Cardiac septum (tissue), 1 donor: ENCODE measurements at regions not wholly inside any gene's neighbourhood (a gene's known extent, or its start where the extent isn't known, plus 50 kb on each side); places are given as distances from the start of the nearest gene placed in this dataset.
"Not testable (repeated sequence)": the region's sequence is repeated elsewhere in the genome, so short reads cannot be mapped to it uniquely, and the experiment has no call there.

Source experiments
- DNase-seq: peaks from one replicate; pipeline ENCODE4 v3.0.0-alpha.2; 2020; ENCODE audit warnings: low spot score
- intact Hi-C: fragments of 100-400 bp; cut with DNase I; formaldehyde crosslinking; loops from one replicate; pipeline ENCODE4 v1.14.0; 2022
- donor health status: DM: no; HTN: no; CAD: no.

DNA sequence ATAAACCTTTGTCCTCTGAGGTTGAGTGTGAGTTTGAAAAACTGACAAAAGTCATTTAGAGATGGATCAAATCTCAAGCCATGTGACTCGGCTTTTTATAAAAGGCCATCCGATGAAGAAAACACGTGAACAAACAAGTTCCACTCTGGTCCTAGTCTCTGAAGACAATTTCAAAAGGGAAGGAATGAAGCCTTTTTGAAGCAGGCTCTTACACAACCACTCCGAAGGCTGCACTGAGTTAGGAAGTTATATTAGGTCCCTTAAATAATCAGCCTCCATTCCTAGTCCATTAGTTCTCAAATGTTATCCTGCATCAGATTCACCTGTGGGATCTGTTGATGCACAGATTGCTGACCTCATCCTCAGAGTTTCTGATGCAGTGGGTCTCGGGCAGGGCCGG lies 166.6 kb upstream of the HMHB1 start:
- no peak for DNase-seq
- intact Hi-C loops = loop anchor here (5.0 kb wide), 1 partner anchor 177 kb away; no protein-coding TSS in a partner anchor

DNA sequence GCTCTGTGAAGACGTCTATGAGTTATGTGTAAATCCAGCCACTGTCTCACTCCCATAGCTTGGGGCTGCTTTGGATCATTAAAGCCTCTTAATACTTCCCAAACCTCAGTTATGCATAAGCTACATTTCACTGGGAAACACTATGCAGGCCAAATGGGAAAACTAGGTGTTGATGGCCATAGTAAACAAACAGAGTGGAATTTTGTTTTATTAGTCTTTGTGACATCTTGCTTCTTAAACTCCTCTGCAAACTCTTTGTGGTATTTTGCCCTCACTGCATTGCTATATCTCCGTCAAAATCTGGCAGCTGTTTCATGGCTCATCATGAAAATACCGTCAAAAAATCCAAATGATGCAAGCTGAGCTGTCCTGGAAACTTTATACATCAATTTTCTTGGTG lies 167.2 kb upstream of the HMHB1 start:
- no peak for DNase-seq
- intact Hi-C loops = loop anchor here (5.0 kb wide), 1 partner anchor 178 kb away; no protein-coding TSS in a partner anchor

DNA sequence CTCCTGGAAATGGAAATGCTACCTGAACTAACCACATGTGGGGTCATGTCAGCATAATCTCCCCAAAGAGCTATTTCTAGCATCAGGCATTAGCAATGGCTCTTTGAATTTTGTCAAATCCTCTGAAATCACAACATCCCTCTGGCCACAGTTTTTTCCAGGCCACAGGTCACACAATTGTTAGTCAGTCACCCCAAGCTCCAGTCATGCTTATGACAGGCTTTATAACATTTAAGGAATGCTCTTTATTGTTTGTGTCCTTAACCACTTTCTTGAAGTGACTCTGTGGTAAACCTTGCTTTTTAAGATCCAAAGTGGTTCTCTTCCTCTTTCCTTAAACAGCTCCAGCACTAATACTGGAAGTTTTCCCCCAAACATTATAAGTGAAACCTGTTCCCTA lies 169.2 kb upstream of the HMHB1 start:
- intact Hi-C loops = no loop called here
- no peak for DNase-seq

DNA sequence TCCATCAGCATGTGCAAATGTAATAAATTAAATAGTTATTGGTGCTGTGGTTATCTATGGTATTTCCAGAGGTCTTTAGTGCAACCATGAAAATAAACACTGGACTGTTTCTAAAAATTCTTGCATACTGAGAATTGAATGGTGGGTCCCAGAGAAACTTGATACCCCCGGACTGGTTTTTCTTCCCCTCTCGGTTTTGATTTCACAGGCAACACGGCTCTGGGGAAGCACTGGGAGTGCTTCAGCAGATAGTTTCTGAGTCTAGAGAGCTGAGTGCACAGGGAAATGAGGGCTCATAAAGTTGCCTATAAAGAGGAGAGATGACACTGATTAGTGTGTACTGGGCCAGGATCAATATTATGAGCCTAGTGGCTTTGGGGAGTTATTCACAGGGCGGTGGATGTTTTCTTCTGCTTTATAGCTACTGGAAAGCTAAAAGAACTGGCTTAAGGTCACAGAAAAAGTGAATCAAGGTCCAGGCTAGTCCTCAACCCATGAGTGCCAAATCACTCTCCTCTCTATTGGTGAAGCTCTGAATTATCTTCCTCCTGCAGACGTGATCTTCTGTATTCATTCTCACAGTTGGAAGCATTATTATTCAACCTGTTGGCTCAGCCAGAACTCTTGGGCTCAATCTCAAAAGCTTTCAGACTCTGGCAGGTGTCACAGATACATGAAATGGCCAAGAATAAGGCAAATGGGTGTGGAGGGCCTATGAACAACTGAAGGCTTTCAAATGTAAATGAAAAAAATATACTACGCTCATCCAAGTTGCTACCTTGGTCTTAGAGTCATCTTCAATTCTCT lies 170.2 kb upstream of the HMHB1 start:
- intact Hi-C loops = no loop called here
- DNase-seq = no peak

DNA sequence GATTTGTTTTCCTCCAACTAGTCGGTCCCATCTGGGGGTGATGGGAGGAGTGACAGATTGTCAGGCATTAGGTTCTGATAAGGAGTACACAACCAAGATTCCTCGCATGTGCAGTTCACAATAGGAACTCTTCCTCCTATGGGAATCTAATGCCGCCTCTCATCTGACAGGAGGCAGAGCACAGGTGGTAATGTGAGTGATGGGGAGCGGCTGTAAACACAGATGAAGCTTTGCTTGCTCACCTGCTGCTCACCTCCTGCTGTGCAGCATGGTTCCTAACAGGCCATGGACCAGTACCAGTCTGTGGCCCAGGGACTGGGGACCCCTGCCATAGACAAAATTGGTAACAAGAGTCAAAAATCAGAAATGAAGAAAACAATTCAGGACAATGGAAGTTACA lies 173.3 kb upstream of the HMHB1 start:
- intact Hi-C loops = no loop called here

DNA sequence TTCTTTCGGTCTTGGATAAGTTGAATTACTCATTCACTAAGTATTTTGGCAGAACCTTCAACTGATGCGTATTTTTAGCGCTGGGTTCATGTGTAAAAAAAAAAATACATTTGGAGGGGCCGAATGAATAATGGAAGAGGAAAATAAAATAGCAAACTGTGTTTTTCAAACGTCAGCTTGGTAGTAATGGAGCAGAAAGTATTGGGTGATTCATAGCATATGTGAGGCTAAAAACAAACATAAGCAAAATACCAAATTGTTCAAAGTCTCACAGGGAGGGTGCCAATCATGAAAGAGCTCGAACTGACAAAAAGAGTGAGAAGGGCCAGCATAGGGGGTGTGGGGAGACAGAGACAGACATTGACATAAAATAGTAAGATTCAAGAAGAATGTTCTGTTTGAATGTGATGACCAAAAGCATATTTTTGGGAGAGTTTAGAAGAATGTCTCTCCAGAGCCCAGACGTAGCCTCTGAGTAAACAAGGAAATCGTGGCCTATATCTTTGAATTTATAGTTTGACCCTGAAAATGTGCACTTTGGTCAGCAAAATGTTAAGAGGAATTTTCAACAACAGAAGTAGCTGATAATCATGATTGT lies 174.9 kb upstream of the HMHB1 start:
- intact Hi-C loops = no loop called here
- DNase-seq = no peak

More for the DNA sequence above, 173.3 kb upstream of the HMHB1 start:
- no peak for DNase-seq

DNA sequence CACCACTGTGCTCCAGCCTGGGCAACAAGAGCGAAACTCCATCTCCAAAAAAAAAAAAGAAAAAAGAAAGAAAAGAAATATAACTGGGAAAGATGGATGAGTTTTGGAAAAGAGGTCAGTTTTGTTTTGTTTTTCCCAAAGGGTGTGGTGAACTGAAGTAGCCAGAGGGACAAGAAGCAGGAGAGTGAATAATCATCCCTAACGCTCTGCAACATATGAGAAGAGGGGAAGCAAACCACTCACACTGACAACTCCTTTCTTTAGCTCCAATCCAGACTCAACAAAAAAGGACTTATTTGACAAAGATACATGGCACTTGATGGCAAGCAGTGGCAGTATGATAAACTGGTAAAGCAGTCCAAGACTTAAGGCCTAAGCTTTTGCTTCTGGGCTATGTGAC lies 176.1 kb upstream of the HMHB1 start:
- intact Hi-C loops = no loop called here

DNA sequence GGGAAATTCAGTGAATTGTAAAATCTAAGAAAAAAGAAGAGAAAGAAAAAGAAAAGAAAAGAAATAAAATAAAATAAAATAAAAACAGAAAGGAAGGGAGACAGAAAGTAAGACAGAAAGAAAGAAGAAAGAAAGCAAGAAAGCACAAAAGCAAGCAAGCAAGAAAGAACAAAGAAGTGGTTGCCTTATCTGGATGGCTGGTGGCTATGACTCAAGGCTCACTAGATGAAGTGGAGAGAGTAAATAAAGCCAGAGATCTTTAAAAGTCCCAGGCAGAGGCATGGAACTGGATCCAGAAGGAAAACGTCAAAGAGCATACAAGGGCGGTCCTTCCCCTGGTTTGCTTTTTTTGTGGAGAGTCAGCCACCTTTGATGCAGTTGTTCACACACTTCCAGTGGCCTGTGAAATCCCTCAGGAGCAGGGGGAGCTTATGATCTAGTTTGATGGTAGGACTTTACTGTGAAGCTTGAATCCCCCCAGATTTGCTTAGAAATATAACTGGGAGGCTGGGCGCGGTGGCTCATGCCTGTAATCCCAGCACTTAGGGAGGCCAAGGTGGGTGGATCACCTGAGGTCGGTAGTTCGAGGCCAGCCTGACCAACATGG lies 176.7 kb upstream of the HMHB1 start:
- DNase-seq = no peak
- intact Hi-C loops = no loop called here

More for the DNA sequence above, 176.1 kb upstream of the HMHB1 start:
- no peak for DNase-seq

DNA sequence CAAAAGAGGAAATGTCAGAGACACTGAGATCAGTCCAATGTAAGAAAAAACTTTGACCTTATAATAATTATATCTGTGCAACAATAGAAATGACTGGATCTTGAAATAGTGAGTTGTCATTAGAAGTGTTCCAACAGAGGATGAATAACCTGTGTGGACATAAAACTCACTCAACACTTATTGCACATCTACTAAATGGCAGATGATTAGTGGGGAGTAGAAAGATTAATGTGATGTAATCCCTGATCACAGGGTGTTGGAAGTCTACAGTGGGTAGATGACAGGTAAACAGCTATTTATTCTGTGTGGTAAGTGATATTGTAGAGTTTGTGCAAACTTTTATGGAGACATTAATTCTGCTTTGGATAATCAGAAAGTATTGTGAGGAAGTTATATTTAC lies 177.3 kb upstream of the HMHB1 start:
- intact Hi-C loops = no loop called here

DNA sequence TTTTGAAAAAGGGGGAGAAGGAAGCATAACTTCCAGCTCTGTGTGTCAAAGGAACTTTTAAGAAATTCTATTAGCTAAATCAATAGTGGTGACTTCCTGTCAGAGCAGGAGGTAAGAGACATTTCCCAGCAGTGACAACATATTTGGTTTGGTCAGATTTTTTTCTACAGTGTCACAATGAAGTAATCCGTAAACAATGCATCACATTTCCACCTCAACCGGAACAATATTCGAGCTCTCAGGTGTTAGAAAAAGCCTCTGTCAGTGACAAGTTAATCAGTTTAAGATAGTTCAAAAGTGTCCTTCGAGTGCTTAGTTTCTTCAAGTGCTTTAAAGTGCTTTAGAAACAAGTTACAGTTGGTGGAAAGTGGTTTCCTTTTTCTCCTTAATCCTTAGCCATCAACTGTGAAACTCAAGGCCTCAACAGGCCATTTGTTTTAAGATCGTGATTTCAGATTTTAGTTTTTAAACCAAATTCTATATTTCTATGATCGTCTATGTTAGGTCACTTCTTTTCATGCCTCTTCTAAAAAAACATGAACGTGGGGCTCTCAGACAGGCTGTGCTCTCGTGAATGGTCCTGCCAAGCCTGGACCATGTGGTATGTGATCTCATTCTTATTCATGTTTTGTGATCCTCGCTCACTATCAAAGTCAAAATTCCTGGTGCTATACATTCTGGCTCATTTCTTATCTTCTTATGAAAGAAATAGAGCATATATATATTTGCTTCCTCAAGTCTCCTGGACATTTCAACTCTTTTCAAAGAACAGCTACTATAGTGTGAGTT lies 181.9 kb upstream of the HMHB1 start:
- no peak for DNase-seq
- intact Hi-C loops = no loop called here

More for the DNA sequence above, 177.3 kb upstream of the HMHB1 start:
- DNase-seq = no peak

DNA sequence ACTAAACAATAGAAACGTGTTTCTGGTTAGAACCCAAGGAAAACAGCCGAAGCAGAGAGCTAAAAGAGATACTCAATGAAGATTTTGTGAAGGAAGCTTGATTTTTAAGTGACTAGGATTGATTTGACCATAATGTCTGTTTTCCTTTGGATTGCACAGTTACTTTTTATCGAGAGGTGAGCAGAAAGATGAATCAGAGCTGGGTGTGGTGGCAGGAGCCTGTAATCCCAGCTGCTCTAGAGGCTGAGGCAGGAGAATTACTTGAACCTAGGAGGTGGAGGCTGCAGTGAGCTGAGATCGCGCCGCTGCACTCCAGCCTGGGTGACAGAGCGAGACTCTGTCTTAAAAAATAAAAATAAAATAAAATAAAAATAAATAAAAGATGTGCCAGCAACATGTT lies 186.9 kb upstream of the HMHB1 start:
- DNase-seq, intact Hi-C loops: not testable (repeated sequence)

DNA sequence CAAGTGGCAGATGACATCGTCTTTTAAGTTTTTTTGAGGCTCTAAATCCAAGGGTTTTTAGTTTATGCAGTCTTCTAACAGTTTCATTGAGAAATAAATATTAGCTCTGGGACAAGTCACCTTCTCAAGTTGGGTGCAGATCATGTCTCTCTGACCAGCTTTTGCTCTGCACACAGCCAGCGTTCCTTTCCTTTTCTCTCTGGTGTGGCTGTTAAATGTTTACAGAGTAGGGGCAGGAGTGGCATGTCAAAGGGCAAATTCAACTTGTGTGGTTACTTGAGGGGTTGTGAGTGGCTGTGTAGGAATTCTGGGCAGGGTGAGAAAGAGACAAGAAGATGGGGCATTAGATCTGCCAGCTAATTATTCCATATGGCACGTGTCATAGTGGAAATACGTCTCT lies 187.5 kb upstream of the HMHB1 start:
- intact Hi-C loops = no loop called here
- DNase-seq = no peak

DNA sequence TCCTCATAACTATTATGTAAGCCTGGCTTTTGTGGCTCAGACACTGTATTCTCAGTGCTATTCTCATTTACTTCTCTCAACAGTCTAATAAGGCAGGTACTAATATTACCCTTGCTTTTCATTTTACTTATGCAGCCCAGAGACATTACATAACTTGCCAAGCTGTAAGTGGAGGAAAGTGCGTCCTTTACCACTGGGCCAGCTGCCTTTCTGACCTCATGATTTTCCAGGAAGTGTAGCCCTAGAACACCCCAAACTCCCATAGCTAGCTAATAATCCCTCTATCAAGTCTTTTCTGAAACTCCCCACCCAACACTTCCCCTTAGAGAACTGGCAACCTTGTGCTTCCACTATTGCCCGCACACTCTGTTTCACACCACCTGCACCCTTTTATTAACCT lies 192.9 kb upstream of the HMHB1 start:
- no peak for DNase-seq
- intact Hi-C loops = no loop called here

DNA sequence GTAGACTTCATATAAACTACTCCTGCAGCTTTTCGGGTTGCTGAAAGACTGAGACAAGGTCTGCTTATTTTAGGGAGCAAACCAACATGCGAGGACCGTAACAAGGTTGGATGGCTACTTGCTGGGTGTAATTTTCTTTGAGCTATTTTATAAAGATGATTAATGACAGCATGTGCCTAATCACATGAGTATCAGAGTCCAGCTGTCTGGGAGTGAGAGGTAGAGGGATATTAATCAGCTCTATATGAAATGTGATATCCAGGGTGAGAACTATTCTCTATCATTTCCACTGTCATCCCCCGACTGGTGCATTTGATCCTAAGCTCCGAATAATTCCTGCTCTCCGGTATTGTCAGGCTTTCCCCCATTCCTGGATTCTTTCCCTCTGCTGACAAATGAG lies 193.8 kb upstream of the HMHB1 start:
- no peak for DNase-seq
- intact Hi-C loops = no loop called here

DNA sequence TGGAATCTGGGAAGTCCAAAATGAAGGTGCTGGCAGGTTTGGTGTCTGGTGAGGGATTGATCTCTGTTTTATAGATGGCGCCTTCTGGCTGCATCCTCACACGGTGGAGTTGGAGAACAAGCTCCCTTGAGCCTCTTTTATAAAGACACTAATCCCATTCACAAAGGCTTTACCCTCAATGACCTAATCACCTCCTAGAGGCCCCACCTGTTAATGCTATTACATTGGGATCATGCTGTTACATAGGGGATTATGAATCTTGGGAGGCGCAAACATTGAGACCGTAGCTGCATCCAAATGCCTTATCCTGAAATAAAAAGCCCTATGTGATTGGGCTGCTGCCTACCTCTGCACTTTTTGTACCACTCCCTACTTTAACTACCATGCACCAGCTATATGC lies 197.1 kb upstream of the HMHB1 start:
- DNase-seq = no peak
- intact Hi-C loops = no loop called here

DNA sequence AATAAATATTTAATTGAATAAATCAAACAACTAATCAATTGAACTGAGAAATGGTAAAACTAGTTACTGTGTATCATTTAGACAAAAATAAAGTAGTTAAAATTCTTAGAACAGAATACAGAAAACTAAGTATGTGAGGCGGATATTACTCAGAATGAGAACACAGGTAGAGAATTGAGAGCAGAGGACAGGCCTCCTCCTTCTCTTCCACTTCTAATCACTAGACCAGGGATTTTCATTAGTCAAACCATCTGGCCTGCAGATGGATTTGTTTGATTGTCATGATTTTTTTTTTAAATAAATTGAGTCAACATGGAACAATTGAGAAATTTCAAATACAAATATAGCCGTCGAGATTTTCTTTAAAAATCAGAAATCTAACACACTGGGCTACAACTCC lies 198.6 kb upstream of the HMHB1 start:
- no peak for DNase-seq
- intact Hi-C loops = no loop called here

DNA sequence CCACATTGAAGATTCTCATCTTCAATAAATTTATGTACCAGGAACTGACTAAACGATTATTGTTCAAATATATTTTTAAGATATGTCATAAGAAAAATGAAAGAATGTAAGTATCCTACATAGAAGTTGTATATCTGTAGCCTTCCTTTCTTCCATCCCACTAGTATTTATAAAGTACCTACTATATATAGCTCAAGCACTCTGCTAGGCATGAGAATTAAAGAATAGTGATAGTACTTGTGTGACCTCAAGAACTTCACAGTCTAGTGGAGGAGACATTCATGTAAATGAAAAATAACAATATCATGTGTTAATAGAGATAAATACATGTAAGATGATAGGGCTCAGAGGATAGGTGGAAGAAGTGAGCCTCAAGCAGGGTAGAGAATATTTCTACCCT lies 201.0 kb upstream of the HMHB1 start:
- intact Hi-C loops = no loop called here
- DNase-seq = no peak

DNA sequence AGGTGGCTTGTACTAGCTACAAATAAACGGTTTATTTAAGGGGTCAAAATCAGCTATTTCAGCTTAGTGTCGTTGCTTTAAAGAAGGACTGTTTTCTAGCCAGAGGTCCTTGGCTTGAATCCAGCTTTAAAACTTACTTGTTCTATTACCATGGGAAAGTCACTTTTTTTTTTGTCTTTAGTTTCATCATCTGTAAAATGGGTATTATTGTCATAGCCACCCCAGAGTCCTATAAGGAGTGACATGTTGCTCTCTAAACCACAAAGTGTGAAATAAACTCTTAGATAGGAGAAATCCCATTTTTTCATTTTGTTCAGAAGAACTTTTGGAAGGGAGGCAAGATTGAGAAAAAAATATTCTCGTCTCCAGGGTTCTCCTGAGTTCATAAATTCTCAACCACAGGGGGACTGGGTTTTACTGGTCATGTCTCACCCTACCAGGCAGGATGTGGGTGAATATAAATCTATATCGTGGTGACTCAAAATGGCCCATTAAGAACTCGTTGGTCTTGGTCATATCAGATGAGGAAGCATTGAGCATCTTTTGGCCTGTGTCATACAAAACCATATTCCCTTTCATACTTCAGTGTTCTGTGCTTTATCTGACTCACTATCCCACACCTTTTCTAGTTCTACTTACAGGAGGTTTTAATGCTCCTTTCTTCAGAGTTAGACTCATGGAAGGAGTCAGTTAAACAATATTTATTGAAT lies 202.7 kb upstream of the NR3C1 start:
- DNase-seq = no peak
- intact Hi-C loops = no loop called here

DNA sequence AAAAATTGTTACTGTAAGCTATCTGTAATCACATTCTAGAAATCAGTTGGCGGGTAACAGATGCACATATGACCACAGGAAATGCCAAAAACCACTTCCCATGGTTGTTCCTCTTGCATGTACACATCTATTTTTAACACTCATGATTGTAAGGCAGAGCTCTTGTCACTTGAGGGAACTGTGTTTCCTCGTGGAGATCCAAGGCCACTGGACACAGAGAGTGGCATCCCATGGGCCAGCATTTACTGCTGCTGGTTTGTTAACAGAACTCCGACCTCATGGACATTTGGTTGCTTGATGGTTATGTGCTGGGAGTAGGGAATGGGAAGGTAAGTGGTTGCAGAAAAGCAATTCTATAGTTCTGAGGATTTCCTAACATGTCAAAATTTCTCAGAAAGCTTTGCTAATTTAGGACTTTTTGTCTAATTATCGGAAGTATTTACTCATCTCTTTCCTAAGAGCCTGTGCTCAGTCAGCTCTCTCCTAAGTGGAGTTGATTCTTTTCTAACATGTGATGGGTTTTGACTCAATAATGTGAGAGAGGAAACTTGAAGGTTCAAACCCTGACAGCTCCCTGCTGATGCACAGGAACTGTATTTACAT lies 202.0 kb upstream of the NR3C1 start:
- no peak for DNase-seq
- intact Hi-C loops = no loop called here
